ENCODE measurements at regions not wholly inside any gene's neighbourhood (a gene's known extent, or its start where the extent isn't known, plus 50 kb on each side); places are given as distances from the start of the nearest gene placed in this dataset.
A peak's percentile ranks its signal among the peaks of the same experiment; 100 is the strongest.
"Not testable (repeated sequence)": the region's sequence is repeated elsewhere in the genome, so short reads cannot be mapped to it uniquely, and the experiment has no call there.

GRCh38 chr22:33139937-33140336, 81.8 kb upstream of the SYN3 start:
- Histone ChIP-seq H3K27ac (replicated peaks) (no peak overlapping the region), H3K27me3 (ENCODE audit: low read depth) (no peaks in the 10 kb centered on the region), H3K9me3 (replicated peaks) (peaks cover 16% of the 10 kb centered on the region), H3K4me3 (no peak overlapping the region), H3K4me1 (no peaks in the 10 kb centered on the region), H3K36me3 (no peaks in the 10 kb centered on the region)
- no peak for DNase-seq
- TF ChIP-seq CTCF (IDR thresholded peaks at IDR 0.05; ENCODE audit: borderline replicate concordance) = no peak
- intact Hi-C loops (cut with micrococcal nuclease) = no loop called here

- H3K27me3 ChIP-seq (ENCODE audit: low read depth); H3K27ac ChIP-seq (replicated peaks); DNase-seq; H3K4me3 ChIP-seq; H3K36me3 ChIP-seq; H3K4me1 ChIP-seq; intact Hi-C loops (cut with micrococcal nuclease): not testable (repeated sequence)
- peaks cover 16% of the 10 kb centered on the region for H3K9me3 ChIP-seq (replicated peaks)
Observed at GRCh38 chr22:33138333-33138732, 80.2 kb upstream of the SYN3 start.

GRCh38 chr22:33130473-33130872, 72.3 kb upstream of the SYN3 start:
- Histone ChIP-seq H3K9me3 (replicated peaks) (no peaks in the 10 kb centered on the region), H3K27ac (replicated peaks) (no peak overlapping the region), H3K4me1 (no peaks in the 10 kb centered on the region), H3K4me3 (no peak overlapping the region), H3K27me3 (ENCODE audit: low read depth) (peaks cover 39% of the 10 kb centered on the region), H3K36me3 (no peaks in the 10 kb centered on the region)
- no peak for DNase-seq
- no peak for TF ChIP-seq CTCF (IDR thresholded peaks at IDR 0.05; ENCODE audit: borderline replicate concordance)
- intact Hi-C loops (cut with micrococcal nuclease) = no loop called here

- DNase-seq = no peak
- Histone ChIP-seq H3K27ac (replicated peaks) (no peak overlapping the region), H3K36me3 (no peaks in the 10 kb centered on the region), H3K27me3 (ENCODE audit: low read depth) (peaks cover 47% of the 10 kb centered on the region), H3K4me3 (no peak overlapping the region), H3K9me3 (replicated peaks) (no peaks in the 10 kb centered on the region), H3K4me1 (no peaks in the 10 kb centered on the region)
- TF ChIP-seq CTCF (IDR thresholded peaks at IDR 0.05; ENCODE audit: borderline replicate concordance) = no peak
- intact Hi-C loops (cut with micrococcal nuclease) = no loop called here
Observed at GRCh38 chr22:33129621-33130020, 71.4 kb upstream of the SYN3 start.

- intact Hi-C loops (cut with micrococcal nuclease) = no loop called here
- Histone ChIP-seq H3K9me3 (replicated peaks) (no peaks in the 10 kb centered on the region), H3K4me1 (no peaks in the 10 kb centered on the region), H3K27ac (replicated peaks) (no peak overlapping the region), H3K27me3 (ENCODE audit: low read depth) (peaks cover 49% of the 10 kb centered on the region), H3K4me3 (no peak overlapping the region), H3K36me3 (no peaks in the 10 kb centered on the region)
- peak; percentile 16 for TF ChIP-seq CTCF (IDR thresholded peaks at IDR 0.05; ENCODE audit: borderline replicate concordance)
- no peak for DNase-seq
Observed at GRCh38 chr22:33126881-33127280, 68.7 kb upstream of the SYN3 start.

- intact Hi-C loops (cut with micrococcal nuclease) = no loop called here
- no peak for DNase-seq
- H3K27ac ChIP-seq (replicated peaks) = no peak overlapping the region
- H3K4me1 ChIP-seq = no peaks in the 10 kb centered on the region
- no peaks in the 10 kb centered on the region for H3K36me3 ChIP-seq
- no peaks in the 10 kb centered on the region for H3K9me3 ChIP-seq (replicated peaks)
- TF ChIP-seq CTCF (IDR thresholded peaks at IDR 0.05; ENCODE audit: borderline replicate concordance) = no peak
- H3K4me3 ChIP-seq = no peak overlapping the region
- peaks cover 43% of the 10 kb centered on the region for H3K27me3 ChIP-seq (ENCODE audit: low read depth)
Observed at GRCh38 chr22:33124471-33124870, 66.3 kb upstream of the SYN3 start.

GRCh38 chr22:33122439-33122838, 64.3 kb upstream of the SYN3 start:
- H3K4me3 ChIP-seq; H3K9me3 ChIP-seq (replicated peaks); H3K36me3 ChIP-seq; H3K4me1 ChIP-seq; H3K27ac ChIP-seq (replicated peaks); DNase-seq; intact Hi-C loops (cut with micrococcal nuclease): not testable (repeated sequence)
- H3K27me3 ChIP-seq (ENCODE audit: low read depth) = peaks cover 26% of the 10 kb centered on the region

Data from left ventricle myocardium inferior (tissue), 1 donor.